SJSA1 (cell line): ENCODE measurements at regions not wholly inside any gene's neighbourhood (a gene's known extent, or its start where the extent isn't known, plus 50 kb on each side); places are given as distances from the start of the nearest gene placed in this dataset.

Experiments
- DNase-seq, 2 experiments: peaks; one replicate each; pipeline ENCODE4 v3.0.0-alpha.2; 2015 to 2020; ENCODE audit warnings: low spot score in 2 of 2, low read depth in 1 of 2
- H3K27ac ChIP-seq: fragments of 250-450 bp; sonication (Bioruptor Pico); 2 replicates; pipeline ENCODE4 v1.5.1; 2020; ENCODE audit warnings: mild to moderate bottlenecking, moderate library complexity
- H3K27me3 ChIP-seq: fragments of 250-450 bp; sonication (Bioruptor Pico); replicated peaks from 2 replicates; pipeline ENCODE4 v1.5.1; 2020; ENCODE audit warnings: mild to moderate bottlenecking, moderate library complexity
- H3K36me3 ChIP-seq: fragments of 250-450 bp; sonication (Bioruptor Pico); 2 replicates; pipeline ENCODE4 v1.5.1; 2020; ENCODE audit warnings: mild to moderate bottlenecking
- H3K4me1 ChIP-seq: fragments of 250-450 bp; sonication (Bioruptor Pico); replicated peaks from 2 replicates; pipeline ENCODE4 v1.6.1; 2021; ENCODE audit warnings: mild to moderate bottlenecking
- H3K4me3 ChIP-seq: fragments of 250-450 bp; sonication (Bioruptor Pico); 2 replicates; pipeline ENCODE4 v1.5.1; 2020; ENCODE audit warnings: mild to moderate bottlenecking
- H3K9me3 ChIP-seq: fragments of 250-450 bp; sonication (Bioruptor Pico); replicated peaks from 2 replicates; pipeline ENCODE4 v1.5.1; 2020; ENCODE audit warnings: mild to moderate bottlenecking

GRCh38 chr3:153311541-153311940 lies 149.5 kb downstream of the RAP2B start:
- Histone ChIP-seq H3K27ac (no peak overlapping the region), H3K27me3 (no peaks in the 10 kb centered on the region), H3K4me1 (peaks cover 16% of the 10 kb centered on the region), H3K4me3 (no peak overlapping the region), H3K9me3 (no peaks in the 10 kb centered on the region), H3K36me3 (no peaks in the 10 kb centered on the region)
- no peak for DNase-seq

GRCh38 chr3:153313302-153313965 lies 151.4 kb downstream of the RAP2B start:
- H3K27ac ChIP-seq, result no peak overlapping the region
- no peak for DNase-seq
- H3K36me3 ChIP-seq, result no peaks in the 10 kb centered on the region
- H3K27me3 ChIP-seq, result no peaks in the 10 kb centered on the region
- no peak overlapping the region for H3K4me3 ChIP-seq
- no peaks in the 10 kb centered on the region for H3K9me3 ChIP-seq
- H3K4me1 ChIP-seq, result peaks cover 17% of the 10 kb centered on the region

GRCh38 chr3:153314038-153314437 lies 152.0 kb downstream of the RAP2B start:
- no peak overlapping the region for H3K27ac ChIP-seq
- no peaks in the 10 kb centered on the region for H3K36me3 ChIP-seq
- no peak overlapping the region for H3K4me3 ChIP-seq
- no peak for DNase-seq
- peaks cover 17% of the 10 kb centered on the region for H3K4me1 ChIP-seq
- H3K27me3 ChIP-seq, result no peaks in the 10 kb centered on the region
- no peaks in the 10 kb centered on the region for H3K9me3 ChIP-seq

- no peak overlapping the region for H3K4me3 ChIP-seq
- H3K27me3 ChIP-seq, result no peaks in the 10 kb centered on the region
- no peaks in the 10 kb centered on the region for H3K36me3 ChIP-seq
- peak in 1 of 2 experiments; percentile 47 for DNase-seq
- no peaks in the 10 kb centered on the region for H3K9me3 ChIP-seq
- peak overlapping the region; percentile 64 for H3K27ac ChIP-seq
- peaks cover 17% of the 10 kb centered on the region for H3K4me1 ChIP-seq
Measured at GRCh38 chr3:153315781-153316180, 153.8 kb downstream of the RAP2B start.

- Histone ChIP-seq H3K27me3 (no peaks in the 10 kb centered on the region), H3K27ac (no peak overlapping the region), H3K9me3 (no peaks in the 10 kb centered on the region), H3K4me3 (no peak overlapping the region), H3K36me3 (no peaks in the 10 kb centered on the region), H3K4me1 (peaks cover 6% of the 10 kb centered on the region)
- DNase-seq, result no peak
Measured at GRCh38 chr3:153319705-153320554, 157.9 kb downstream of the RAP2B start.

GRCh38 chr3:153320585-153321128 lies 158.6 kb downstream of the RAP2B start:
- no peak overlapping the region for H3K4me3 ChIP-seq
- no peak overlapping the region for H3K27ac ChIP-seq
- H3K4me1 ChIP-seq, result peaks cover 6% of the 10 kb centered on the region
- no peaks in the 10 kb centered on the region for H3K27me3 ChIP-seq
- H3K9me3 ChIP-seq, result no peaks in the 10 kb centered on the region
- no peak for DNase-seq
- no peaks in the 10 kb centered on the region for H3K36me3 ChIP-seq

GRCh38 chr3:153328690-153329089 lies 166.7 kb downstream of the RAP2B start:
- Histone ChIP-seq H3K4me3 (no peak overlapping the region), H3K36me3 (no peaks in the 10 kb centered on the region), H3K4me1 (no peaks in the 10 kb centered on the region), H3K9me3 (no peaks in the 10 kb centered on the region), H3K27me3 (no peaks in the 10 kb centered on the region), H3K27ac (no peak overlapping the region)
- DNase-seq, result no peak

GRCh38 chr3:153330901-153331300 lies 168.9 kb downstream of the RAP2B start:
- Histone ChIP-seq H3K9me3 (no peaks in the 10 kb centered on the region), H3K27ac (no peak overlapping the region), H3K36me3 (no peaks in the 10 kb centered on the region), H3K27me3 (no peaks in the 10 kb centered on the region), H3K4me1 (no peaks in the 10 kb centered on the region), H3K4me3 (no peak overlapping the region)
- DNase-seq, result no peak

GRCh38 chr3:153331676-153332075 lies 169.7 kb downstream of the RAP2B start:
- no peaks in the 10 kb centered on the region for H3K4me1 ChIP-seq
- no peaks in the 10 kb centered on the region for H3K36me3 ChIP-seq
- no peak overlapping the region for H3K4me3 ChIP-seq
- no peaks in the 10 kb centered on the region for H3K27me3 ChIP-seq
- H3K9me3 ChIP-seq, result no peaks in the 10 kb centered on the region
- no peak for DNase-seq
- H3K27ac ChIP-seq, result no peak overlapping the region

- no peaks in the 10 kb centered on the region for H3K36me3 ChIP-seq
- no peaks in the 10 kb centered on the region for H3K9me3 ChIP-seq
- no peaks in the 10 kb centered on the region for H3K27me3 ChIP-seq
- no peak overlapping the region for H3K27ac ChIP-seq
- H3K4me1 ChIP-seq, result no peaks in the 10 kb centered on the region
- H3K4me3 ChIP-seq, result no peak overlapping the region
- DNase-seq, result no peak
Measured at GRCh38 chr3:153334558-153334957, 172.5 kb downstream of the RAP2B start.

GRCh38 chr3:153337369-153337768 lies 175.3 kb downstream of the RAP2B start:
- H3K27ac ChIP-seq, result no peak overlapping the region
- no peak overlapping the region for H3K4me3 ChIP-seq
- H3K9me3 ChIP-seq, result no peaks in the 10 kb centered on the region
- no peaks in the 10 kb centered on the region for H3K27me3 ChIP-seq
- no peak for DNase-seq
- no peaks in the 10 kb centered on the region for H3K36me3 ChIP-seq
- no peaks in the 10 kb centered on the region for H3K4me1 ChIP-seq

GRCh38 chr3:153338487-153338886 lies 176.5 kb downstream of the RAP2B start:
- H3K4me3 ChIP-seq, result no peak overlapping the region
- no peaks in the 10 kb centered on the region for H3K27me3 ChIP-seq
- no peaks in the 10 kb centered on the region for H3K9me3 ChIP-seq
- H3K27ac ChIP-seq, result no peak overlapping the region
- no peaks in the 10 kb centered on the region for H3K36me3 ChIP-seq
- no peaks in the 10 kb centered on the region for H3K4me1 ChIP-seq
- no peak for DNase-seq

GRCh38 chr3:153339065-153339464 lies 177.0 kb downstream of the RAP2B start:
- no peaks in the 10 kb centered on the region for H3K9me3 ChIP-seq
- H3K36me3 ChIP-seq, result no peaks in the 10 kb centered on the region
- DNase-seq, result no peak
- no peak overlapping the region for H3K4me3 ChIP-seq
- H3K4me1 ChIP-seq, result no peaks in the 10 kb centered on the region
- H3K27ac ChIP-seq, result no peak overlapping the region
- no peaks in the 10 kb centered on the region for H3K27me3 ChIP-seq
